ENCODE measurements at regions not wholly inside any gene's neighbourhood (a gene's known extent, or its start where the extent isn't known, plus 50 kb on each side); places are given as distances from the start of the nearest gene placed in this dataset.

- H4K20me1 ChIP-seq (ENCODE audit: control insufficient read depth, extremely low read depth, insufficient read depth, low read length): no peaks in the 10 kb centered on the region
- no peak overlapping the region for H3K4me3 ChIP-seq (replicated peaks in 1 of 4; ENCODE audit: control extremely low read depth in 1 of 4, insufficient read depth in 1 of 4, low read depth in 3 of 4, low read length in 4 of 4)
- no peak overlapping the region for H3K9ac ChIP-seq (ENCODE audit: insufficient read depth, low read length)
- H2AFZ ChIP-seq (ENCODE audit: low read length): no peak overlapping the region
- no peaks in the 10 kb centered on the region for H3K4me1 ChIP-seq (ENCODE audit: control insufficient read depth, extremely low read depth, insufficient read depth, low read length)
- H3K9me3 ChIP-seq (ENCODE audit: control insufficient read depth, insufficient read depth, low read depth, low read length): no peaks in the 10 kb centered on the region
- H3K27me3 ChIP-seq (ENCODE audit: control insufficient read depth, insufficient read depth, low read length): no peaks in the 10 kb centered on the region
- H3K27ac ChIP-seq (ENCODE audit: insufficient read depth, low read length): no peak overlapping the region
- H3K79me2 ChIP-seq (ENCODE audit: control insufficient read depth, insufficient read depth, low read length): no peaks in the 10 kb centered on the region
- no peak overlapping the region for H3K4me2 ChIP-seq (ENCODE audit: extremely low read depth, insufficient read depth, low read length)
- TF ChIP-seq CTCF (conservative IDR thresholded peaks at IDR 0.05 in 1 of 2, IDR thresholded peaks at IDR 0.05 in 1 of 2; ENCODE audit: low read depth in 1 of 2, low read length in 2 of 2): no peak
- no peak for TF ChIP-seq EZH2 (IDR thresholded peaks at IDR 0.05; ENCODE audit: low read length, missing control alignments)
- no peaks in the 10 kb centered on the region for H3K36me3 ChIP-seq (ENCODE audit: control insufficient read depth, insufficient read depth, low read length)
- DNase-seq (ENCODE audit: low read depth in 2 of 2): no peak
Measured at GRCh38 chr18:68402784-68403183, 312.1 kb downstream of the TMX3 start.

- no peak for DNase-seq (ENCODE audit: low read depth in 2 of 2)
- H3K4me2 ChIP-seq (ENCODE audit: extremely low read depth, insufficient read depth, low read length): no peak overlapping the region
- no peaks in the 10 kb centered on the region for H3K4me1 ChIP-seq (ENCODE audit: control insufficient read depth, extremely low read depth, insufficient read depth, low read length)
- H3K9ac ChIP-seq (ENCODE audit: insufficient read depth, low read length): no peak overlapping the region
- H3K9me3 ChIP-seq (ENCODE audit: control insufficient read depth, insufficient read depth, low read depth, low read length): no peaks in the 10 kb centered on the region
- H2AFZ ChIP-seq (ENCODE audit: low read length): no peak overlapping the region
- H3K27ac ChIP-seq (ENCODE audit: insufficient read depth, low read length): no peak overlapping the region
- H3K4me3 ChIP-seq (replicated peaks in 1 of 4; ENCODE audit: control extremely low read depth in 1 of 4, insufficient read depth in 1 of 4, low read depth in 3 of 4, low read length in 4 of 4): no peak overlapping the region
- no peak for TF ChIP-seq CTCF (conservative IDR thresholded peaks at IDR 0.05 in 1 of 2, IDR thresholded peaks at IDR 0.05 in 1 of 2; ENCODE audit: low read depth in 1 of 2, low read length in 2 of 2)
- no peak for TF ChIP-seq EZH2 (IDR thresholded peaks at IDR 0.05; ENCODE audit: low read length, missing control alignments)
- no peaks in the 10 kb centered on the region for H3K27me3 ChIP-seq (ENCODE audit: control insufficient read depth, insufficient read depth, low read length)
- no peaks in the 10 kb centered on the region for H3K79me2 ChIP-seq (ENCODE audit: control insufficient read depth, insufficient read depth, low read length)
- no peaks in the 10 kb centered on the region for H3K36me3 ChIP-seq (ENCODE audit: control insufficient read depth, insufficient read depth, low read length)
- H4K20me1 ChIP-seq (ENCODE audit: control insufficient read depth, extremely low read depth, insufficient read depth, low read length): no peaks in the 10 kb centered on the region
Measured at GRCh38 chr18:68400889-68401288, 314.0 kb downstream of the TMX3 start.

- H3K4me3 ChIP-seq (replicated peaks in 1 of 4; ENCODE audit: control extremely low read depth in 1 of 4, insufficient read depth in 1 of 4, low read depth in 3 of 4, low read length in 4 of 4): no peak overlapping the region
- H3K36me3 ChIP-seq (ENCODE audit: control insufficient read depth, insufficient read depth, low read length): no peaks in the 10 kb centered on the region
- H3K27ac ChIP-seq (ENCODE audit: insufficient read depth, low read length): no peak overlapping the region
- no peaks in the 10 kb centered on the region for H3K27me3 ChIP-seq (ENCODE audit: control insufficient read depth, insufficient read depth, low read length)
- H4K20me1 ChIP-seq (ENCODE audit: control insufficient read depth, extremely low read depth, insufficient read depth, low read length): no peaks in the 10 kb centered on the region
- TF ChIP-seq CTCF (conservative IDR thresholded peaks at IDR 0.05 in 1 of 2, IDR thresholded peaks at IDR 0.05 in 1 of 2; ENCODE audit: low read depth in 1 of 2, low read length in 2 of 2): no peak
- no peak for TF ChIP-seq EZH2 (IDR thresholded peaks at IDR 0.05; ENCODE audit: low read length, missing control alignments)
- no peak overlapping the region for H3K4me2 ChIP-seq (ENCODE audit: extremely low read depth, insufficient read depth, low read length)
- no peak overlapping the region for H3K9ac ChIP-seq (ENCODE audit: insufficient read depth, low read length)
- no peaks in the 10 kb centered on the region for H3K4me1 ChIP-seq (ENCODE audit: control insufficient read depth, extremely low read depth, insufficient read depth, low read length)
- peak overlapping the region; percentile 27 for H2AFZ ChIP-seq (ENCODE audit: low read length)
- DNase-seq (ENCODE audit: low read depth in 2 of 2): peak; percentile 51 to 57
- H3K9me3 ChIP-seq (ENCODE audit: control insufficient read depth, insufficient read depth, low read depth, low read length): no peaks in the 10 kb centered on the region
- no peaks in the 10 kb centered on the region for H3K79me2 ChIP-seq (ENCODE audit: control insufficient read depth, insufficient read depth, low read length)
Measured at GRCh38 chr18:68399721-68400120, 315.2 kb downstream of the TMX3 start.
